ENCODE measurements at regions not wholly inside any gene's neighbourhood (a gene's known extent, or its start where the extent isn't known, plus 50 kb on each side); places are given as distances from the start of the nearest gene placed in this dataset.

GRCh38 chr5:136423944-136424606 is 58.7 kb upstream of the TRPC7 start (continued):
- no peak for TF ChIP-seq RAD21 (IDR thresholded peaks at IDR 0.05 in 1 of 2, conservative IDR thresholded peaks at IDR 0.05 in 1 of 2; ENCODE audit: low read depth in 2 of 2, low read length in 2 of 2)
- no peak for TF ChIP-seq KDM4A (IDR thresholded peaks at IDR 0.05; ENCODE audit: low read depth, low read length, severe bottlenecking)
- no peak for TF ChIP-seq NRF1 (IDR thresholded peaks at IDR 0.05; ENCODE audit: low read depth, low read length)

Measured in H1 (cell line).